ENCODE measurements at regions not wholly inside any gene's neighbourhood (a gene's known extent, or its start where the extent isn't known, plus 50 kb on each side); places are given as distances from the start of the nearest gene placed in this dataset.

GRCh38 chr11:71146846-71147245, 105.5 kb downstream of the SHANK2 start:
- no peak overlapping the region for H3K4me2 ChIP-seq (ENCODE audit: insufficient read depth, low read length, poor library complexity, severe bottlenecking)
- H2BK5ac ChIP-seq (ENCODE audit: low read length) = no peak overlapping the region
- no peak overlapping the region for H3K4me3 ChIP-seq (ENCODE audit: low read length in 2 of 2)
- no peaks in the 10 kb centered on the region for H3K9me3 ChIP-seq (replicated peaks in 1 of 2; ENCODE audit: control insufficient read depth in 2 of 2, insufficient read depth in 1 of 2, low read depth in 1 of 2, low read length in 2 of 2)
- no peak overlapping the region for H3K14ac ChIP-seq (ENCODE audit: low read length)
- no peak overlapping the region for H2AFZ ChIP-seq (ENCODE audit: low read length)
- no peak for DNase-seq (ENCODE audit: low spot score)
- H2BK120ac ChIP-seq (ENCODE audit: low read depth, low read length) = no peak overlapping the region
- H3K79me1 ChIP-seq (ENCODE audit: low read depth, low read length) = no peaks in the 10 kb centered on the region
- H3K36me3 ChIP-seq (replicated peaks in 1 of 2; ENCODE audit: control insufficient read depth in 2 of 2, insufficient read depth in 2 of 2, low read length in 2 of 2) = no peaks in the 10 kb centered on the region
- peaks cover 0 to 2% of the 10 kb centered on the region in 2 donors for H3K4me1 ChIP-seq (ENCODE audit: control insufficient read depth in 2 of 2, insufficient read depth in 1 of 2, low read depth in 1 of 2, low read length in 2 of 2)
- H3K27me3 ChIP-seq (ENCODE audit: control insufficient read depth in 3 of 3, insufficient read depth in 3 of 3, low read depth in 1 of 3, low read length in 3 of 3) = no peaks in the 10 kb centered on the region
- H3K27ac ChIP-seq (replicated peaks; ENCODE audit: low read length) = no peak overlapping the region
- no peak overlapping the region for H4K8ac ChIP-seq (ENCODE audit: low read depth, low read length)
- H3K23ac ChIP-seq (ENCODE audit: low read depth, low read length, poor library complexity) = no peak overlapping the region
- H3K18ac ChIP-seq (ENCODE audit: low read length) = no peak overlapping the region
- H3K4ac ChIP-seq (ENCODE audit: low read length) = no peak overlapping the region
- peak overlapping the region; percentile 36 for H2AK5ac ChIP-seq (ENCODE audit: low read depth, low read length)
- no peak overlapping the region for H2BK12ac ChIP-seq (ENCODE audit: low read length)
- no peak overlapping the region for H3K9ac ChIP-seq (ENCODE audit: low read depth, low read length, poor library complexity)
- H4K91ac ChIP-seq (ENCODE audit: low read depth, low read length, poor library complexity) = no peak overlapping the region
- peak overlapping the region; percentile 28 for H2BK15ac ChIP-seq (ENCODE audit: low read length)
- no CpG with 5 or more reads among the region's 20 CpGs for WGBS, 2 donors (ENCODE audit: extremely low coverage in 2 of 2, insufficient read length in 2 of 2, insufficient replicate concordance in 1 of 2)

GRCh38 chr11:71145988-71146824, 106.2 kb downstream of the SHANK2 start:
- H3K14ac ChIP-seq (ENCODE audit: low read length) = no peak overlapping the region

GRCh38 chr11:71145368-71145767, 107.0 kb downstream of the SHANK2 start:
- Histone ChIP-seq H2BK15ac (ENCODE audit: low read length) (no peak overlapping the region), H4K91ac (ENCODE audit: low read depth, low read length, poor library complexity) (no peak overlapping the region), H3K18ac (ENCODE audit: low read length) (peak overlapping the region; percentile 32), H3K4ac (ENCODE audit: low read length) (no peak overlapping the region), H2BK5ac (ENCODE audit: low read length) (no peak overlapping the region), H2AK5ac (ENCODE audit: low read depth, low read length) (peak overlapping the region; percentile 42), H3K23ac (ENCODE audit: low read depth, low read length, poor library complexity) (no peak overlapping the region), H3K79me1 (ENCODE audit: low read depth, low read length) (no peaks in the 10 kb centered on the region), H3K27ac (replicated peaks; ENCODE audit: low read length) (no peak overlapping the region), H3K14ac (ENCODE audit: low read length) (peak overlapping the region; percentile 77), H3K4me1 (ENCODE audit: control insufficient read depth in 2 of 2, insufficient read depth in 1 of 2, low read depth in 1 of 2, low read length in 2 of 2) (peaks cover 0 to 2% of the 10 kb centered on the region in 2 donors), H3K9me3 (replicated peaks in 1 of 2; ENCODE audit: control insufficient read depth in 2 of 2, insufficient read depth in 1 of 2, low read depth in 1 of 2, low read length in 2 of 2) (no peaks in the 10 kb centered on the region), H4K8ac (ENCODE audit: low read depth, low read length) (no peak overlapping the region), H2AFZ (ENCODE audit: low read length) (no peak overlapping the region), H2BK120ac (ENCODE audit: low read depth, low read length) (no peak overlapping the region), H3K9ac (ENCODE audit: low read depth, low read length, poor library complexity) (no peak overlapping the region), H3K4me3 (ENCODE audit: low read length in 2 of 2) (no peak overlapping the region), H3K36me3 (replicated peaks in 1 of 2; ENCODE audit: control insufficient read depth in 2 of 2, insufficient read depth in 2 of 2, low read length in 2 of 2) (no peaks in the 10 kb centered on the region), H2BK12ac (ENCODE audit: low read length) (no peak overlapping the region), H3K4me2 (ENCODE audit: insufficient read depth, low read length, poor library complexity, severe bottlenecking) (no peak overlapping the region), H3K27me3 (ENCODE audit: control insufficient read depth in 3 of 3, insufficient read depth in 3 of 3, low read depth in 1 of 3, low read length in 3 of 3) (no peaks in the 10 kb centered on the region)
- no CpG with 5 or more reads among the region's 9 CpGs for WGBS, 2 donors (ENCODE audit: extremely low coverage in 2 of 2, insufficient read length in 2 of 2, insufficient replicate concordance in 1 of 2)
- no peak for DNase-seq (ENCODE audit: low spot score)

More at GRCh38 chr11:71145988-71146824, 106.2 kb downstream of the SHANK2 start:
- peak overlapping the region; percentile 85 for H3K18ac ChIP-seq (ENCODE audit: low read length)
- no peak for DNase-seq (ENCODE audit: low spot score)
- no peak overlapping the region for H3K27ac ChIP-seq (replicated peaks; ENCODE audit: low read length)
- WGBS, 2 donors (ENCODE audit: extremely low coverage in 2 of 2, insufficient read length in 2 of 2, insufficient replicate concordance in 1 of 2) = no CpG with 5 or more reads among the region's 24 CpGs
- H2AFZ ChIP-seq (ENCODE audit: low read length) = peak overlapping the region; percentile 23
- H2BK15ac ChIP-seq (ENCODE audit: low read length) = peak overlapping the region; percentile 87
- peak overlapping the region; percentile 87 for H4K91ac ChIP-seq (ENCODE audit: low read depth, low read length, poor library complexity)
- H3K4ac ChIP-seq (ENCODE audit: low read length) = peak overlapping the region; percentile 17
- H3K79me1 ChIP-seq (ENCODE audit: low read depth, low read length) = no peaks in the 10 kb centered on the region
- no peak overlapping the region for H3K4me2 ChIP-seq (ENCODE audit: insufficient read depth, low read length, poor library complexity, severe bottlenecking)
- no peak overlapping the region for H2BK5ac ChIP-seq (ENCODE audit: low read length)
- peaks cover 0 to 2% of the 10 kb centered on the region in 2 donors for H3K4me1 ChIP-seq (ENCODE audit: control insufficient read depth in 2 of 2, insufficient read depth in 1 of 2, low read depth in 1 of 2, low read length in 2 of 2)
- no peak overlapping the region for H2BK12ac ChIP-seq (ENCODE audit: low read length)
- H2BK120ac ChIP-seq (ENCODE audit: low read depth, low read length) = no peak overlapping the region
- no peaks in the 10 kb centered on the region for H3K36me3 ChIP-seq (replicated peaks in 1 of 2; ENCODE audit: control insufficient read depth in 2 of 2, insufficient read depth in 2 of 2, low read length in 2 of 2)
- H3K4me3 ChIP-seq (ENCODE audit: low read length in 2 of 2) = no peak overlapping the region
- H3K27me3 ChIP-seq (ENCODE audit: control insufficient read depth in 3 of 3, insufficient read depth in 3 of 3, low read depth in 1 of 3, low read length in 3 of 3) = no peaks in the 10 kb centered on the region
- H3K23ac ChIP-seq (ENCODE audit: low read depth, low read length, poor library complexity) = no peak overlapping the region
- H3K9me3 ChIP-seq (replicated peaks in 1 of 2; ENCODE audit: control insufficient read depth in 2 of 2, insufficient read depth in 1 of 2, low read depth in 1 of 2, low read length in 2 of 2) = no peaks in the 10 kb centered on the region
- H3K9ac ChIP-seq (ENCODE audit: low read depth, low read length, poor library complexity) = no peak overlapping the region
- peak overlapping the region; percentile 42 for H2AK5ac ChIP-seq (ENCODE audit: low read depth, low read length)
- H4K8ac ChIP-seq (ENCODE audit: low read depth, low read length) = no peak overlapping the region

- no peak for DNase-seq (ENCODE audit: low spot score)
- Histone ChIP-seq H2AFZ (ENCODE audit: low read length) (no peak overlapping the region), H3K4ac (ENCODE audit: low read length) (no peak overlapping the region), H2AK5ac (ENCODE audit: low read depth, low read length) (no peak overlapping the region), H3K79me1 (ENCODE audit: low read depth, low read length) (no peaks in the 10 kb centered on the region), H3K4me1 (ENCODE audit: control insufficient read depth in 2 of 2, insufficient read depth in 1 of 2, low read depth in 1 of 2, low read length in 2 of 2) (peaks cover 0 to 8% of the 10 kb centered on the region in 2 donors), H3K9me3 (replicated peaks in 1 of 2; ENCODE audit: control insufficient read depth in 2 of 2, insufficient read depth in 1 of 2, low read depth in 1 of 2, low read length in 2 of 2) (no peaks in the 10 kb centered on the region), H3K23ac (ENCODE audit: low read depth, low read length, poor library complexity) (no peak overlapping the region), H3K14ac (ENCODE audit: low read length) (no peak overlapping the region), H4K8ac (ENCODE audit: low read depth, low read length) (no peak overlapping the region), H3K36me3 (replicated peaks in 1 of 2; ENCODE audit: control insufficient read depth in 2 of 2, insufficient read depth in 2 of 2, low read length in 2 of 2) (no peaks in the 10 kb centered on the region), H3K4me3 (ENCODE audit: low read length in 2 of 2) (no peak overlapping the region), H2BK15ac (ENCODE audit: low read length) (no peak overlapping the region), H4K91ac (ENCODE audit: low read depth, low read length, poor library complexity) (no peak overlapping the region), H3K27ac (replicated peaks; ENCODE audit: low read length) (no peak overlapping the region), H3K4me2 (ENCODE audit: insufficient read depth, low read length, poor library complexity, severe bottlenecking) (no peak overlapping the region), H2BK12ac (ENCODE audit: low read length) (no peak overlapping the region), H3K9ac (ENCODE audit: low read depth, low read length, poor library complexity) (no peak overlapping the region), H2BK5ac (ENCODE audit: low read length) (no peak overlapping the region), H2BK120ac (ENCODE audit: low read depth, low read length) (no peak overlapping the region), H3K18ac (ENCODE audit: low read length) (no peak overlapping the region), H3K27me3 (ENCODE audit: control insufficient read depth in 3 of 3, insufficient read depth in 3 of 3, low read depth in 1 of 3, low read length in 3 of 3) (no peaks in the 10 kb centered on the region)
- no CpG with 5 or more reads among the region's 5 CpGs for WGBS, 2 donors (ENCODE audit: extremely low coverage in 2 of 2, insufficient read length in 2 of 2, insufficient replicate concordance in 1 of 2)
Observed at GRCh38 chr11:71144736-71145135, 107.6 kb downstream of the SHANK2 start.

Measured in neuronal stem cell (in vitro differentiated cells).